22Rv1 (cell line): ENCODE measurements at regions not wholly inside any gene's neighbourhood (a gene's known extent, or its start where the extent isn't known, plus 50 kb on each side); places are given as distances from the start of the nearest gene placed in this dataset.

Experiments used
- H3K27ac ChIP-seq: fragments of 450-650 bp; 2 replicates; pipeline ENCODE4 v1.5.1; 2017
- CTCF ChIP-seq: fragments of 450-650 bp; IDR thresholded peaks from 2 replicates; pipeline ENCODE4 v1.5.1; 2017; ENCODE audit warnings: mild to moderate bottlenecking
- ZFX ChIP-seq: fragments of 450-650 bp; IDR thresholded peaks from 2 replicates; pipeline ENCODE4 v1.6.1; 2017; ENCODE audit warnings: antibody characterized with exemption, borderline replicate concordance

DNA sequence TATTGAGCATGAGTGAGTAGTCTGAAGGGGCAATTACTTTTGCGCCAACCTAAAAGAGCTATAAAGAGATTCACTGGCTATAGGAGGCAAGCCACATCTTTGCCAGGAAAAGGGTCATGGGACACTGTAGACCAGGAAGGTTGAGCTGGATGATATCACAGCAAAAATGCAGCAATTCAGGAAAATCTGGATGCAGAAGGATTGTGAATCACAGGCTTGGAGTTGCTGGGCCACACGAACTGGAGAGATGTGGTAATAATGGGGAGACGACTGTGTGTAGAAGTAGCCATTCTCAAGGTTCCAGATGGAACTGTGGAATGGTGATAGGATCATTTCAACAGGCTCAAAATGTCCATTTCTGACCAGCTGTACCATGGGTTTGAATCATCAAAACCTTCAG, 151.4 kb upstream of the DAAM1 start:
- TF ChIP-seq CTCF (no peak), ZFX (no peak)
- no peak overlapping the region for H3K27ac ChIP-seq

DNA sequence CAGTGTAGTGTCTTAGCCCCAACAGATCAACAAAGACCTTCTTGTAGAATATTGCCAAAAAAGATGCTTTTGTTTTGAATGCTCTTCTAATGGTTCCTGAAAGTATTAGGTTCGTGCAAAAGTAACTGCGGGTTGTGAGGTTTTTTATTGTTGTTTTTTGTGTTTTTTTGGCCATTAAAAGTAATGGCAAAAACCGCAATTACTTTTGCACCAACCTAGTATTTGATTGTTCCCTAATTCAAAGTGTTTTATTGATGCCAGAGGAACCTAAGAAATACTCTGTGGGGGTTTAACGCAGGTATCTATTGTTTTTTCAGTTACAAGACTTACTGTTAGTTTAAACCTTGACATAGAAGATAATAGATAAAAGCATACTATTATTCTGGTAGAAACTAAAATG, 150.8 kb upstream of the DAAM1 start:
- no peak for TF ChIP-seq CTCF
- no peak for TF ChIP-seq ZFX
- no peak overlapping the region for H3K27ac ChIP-seq

DNA sequence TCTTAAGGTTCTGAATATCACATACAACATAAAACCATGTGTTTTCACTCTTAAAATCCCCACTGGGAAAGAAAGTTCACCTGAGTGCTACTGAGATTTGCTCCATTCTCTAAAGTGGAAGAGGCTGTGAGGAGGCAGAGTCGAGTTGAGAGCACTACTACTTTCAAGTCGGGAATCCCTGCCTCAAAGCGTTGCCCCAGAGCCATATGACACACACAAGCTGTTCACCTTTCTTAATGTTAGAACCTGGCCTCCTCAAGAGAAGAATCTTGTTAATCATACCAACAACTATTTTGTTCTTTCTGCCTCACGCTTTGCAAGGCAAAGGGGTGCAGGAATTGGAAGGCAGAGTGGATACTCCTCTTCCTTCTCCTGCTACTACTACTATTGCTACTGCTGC, 149.7 kb upstream of the DAAM1 start:
- TF ChIP-seq CTCF (no peak), ZFX (no peak)
- no peak overlapping the region for H3K27ac ChIP-seq

GRCh38 chr14:59041308-59041707, 147.2 kb upstream of the DAAM1 start:
- H3K27ac ChIP-seq, result no peak overlapping the region
- TF ChIP-seq CTCF (no peak), ZFX (no peak)

GRCh38 chr14:59044707-59045106, 143.8 kb upstream of the DAAM1 start:
- no peak for TF ChIP-seq ZFX
- TF ChIP-seq CTCF, result no peak
- no peak overlapping the region for H3K27ac ChIP-seq

DNA sequence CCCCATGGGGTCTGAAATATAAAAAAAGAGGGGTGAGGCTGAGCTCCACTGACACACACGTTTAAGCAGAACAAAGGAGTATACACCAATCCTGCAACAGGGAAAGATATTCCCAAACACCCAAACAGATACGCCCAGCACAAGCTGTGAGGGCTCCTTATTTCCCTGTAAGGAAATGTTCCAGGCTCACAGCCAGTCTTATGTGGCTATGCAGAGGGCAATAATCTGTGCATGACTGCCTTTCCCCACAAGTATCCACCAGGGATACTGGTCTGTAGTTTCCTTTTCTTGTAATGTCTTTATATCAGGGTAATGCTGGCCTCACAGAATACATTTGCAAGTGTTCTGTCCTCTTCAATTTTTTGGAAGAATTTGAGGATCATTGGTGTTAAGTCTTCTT, 141.7 kb upstream of the DAAM1 start:
- no peak overlapping the region for H3K27ac ChIP-seq
- TF ChIP-seq CTCF (no peak), ZFX (no peak)

- TF ChIP-seq CTCF (no peak), ZFX (no peak)
- no peak overlapping the region for H3K27ac ChIP-seq
Observed at GRCh38 chr14:59055006-59055405, 133.5 kb upstream of the DAAM1 start.
